OCI-LY3 (cell line): ENCODE measurements at regions not wholly inside any gene's neighbourhood (a gene's known extent, or its start where the extent isn't known, plus 50 kb on each side); places are given as distances from the start of the nearest gene placed in this dataset.

Experiments
- EZH2phosphoT487 ChIP-seq: fragments of 200-600 bp; shearing (Covaris generic); IDR thresholded peaks from 2 replicates; pipeline ENCODE4 v1.6.1; 2018; ENCODE audit warnings: antibody characterized with exemption, mixed run types, low read depth
- TF ChIP-seq, protein P1 (sequence below): fragments of 200-600, 300-600 bp; sonication (generic); IDR thresholded peaks from 2 replicates; pipeline ENCODE4 v1.5.1; 2014; ENCODE audit warnings: antibody characterized with exemption, low read length, low read depth

DNA sequence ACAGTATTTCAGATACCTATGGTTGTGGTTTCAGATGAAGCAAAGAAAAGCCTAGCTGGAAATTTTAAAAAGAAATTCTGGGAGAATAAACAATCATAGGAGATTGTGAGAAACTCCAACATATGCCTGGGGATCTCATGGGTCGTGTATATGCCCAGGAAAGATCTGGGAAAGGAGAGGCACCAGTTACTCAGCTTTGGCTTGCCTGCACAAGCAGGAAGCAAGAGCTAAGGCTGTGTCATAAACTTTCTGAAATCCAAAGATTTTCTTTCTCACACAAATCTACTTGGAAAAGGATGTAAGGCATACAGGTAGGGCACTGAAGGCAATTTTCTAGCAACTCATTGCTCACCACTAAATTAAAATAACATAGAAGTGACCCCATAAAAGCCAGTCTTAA, 373.6 kb downstream of the CDC14C start:
- TF ChIP-seq, protein P1, sequence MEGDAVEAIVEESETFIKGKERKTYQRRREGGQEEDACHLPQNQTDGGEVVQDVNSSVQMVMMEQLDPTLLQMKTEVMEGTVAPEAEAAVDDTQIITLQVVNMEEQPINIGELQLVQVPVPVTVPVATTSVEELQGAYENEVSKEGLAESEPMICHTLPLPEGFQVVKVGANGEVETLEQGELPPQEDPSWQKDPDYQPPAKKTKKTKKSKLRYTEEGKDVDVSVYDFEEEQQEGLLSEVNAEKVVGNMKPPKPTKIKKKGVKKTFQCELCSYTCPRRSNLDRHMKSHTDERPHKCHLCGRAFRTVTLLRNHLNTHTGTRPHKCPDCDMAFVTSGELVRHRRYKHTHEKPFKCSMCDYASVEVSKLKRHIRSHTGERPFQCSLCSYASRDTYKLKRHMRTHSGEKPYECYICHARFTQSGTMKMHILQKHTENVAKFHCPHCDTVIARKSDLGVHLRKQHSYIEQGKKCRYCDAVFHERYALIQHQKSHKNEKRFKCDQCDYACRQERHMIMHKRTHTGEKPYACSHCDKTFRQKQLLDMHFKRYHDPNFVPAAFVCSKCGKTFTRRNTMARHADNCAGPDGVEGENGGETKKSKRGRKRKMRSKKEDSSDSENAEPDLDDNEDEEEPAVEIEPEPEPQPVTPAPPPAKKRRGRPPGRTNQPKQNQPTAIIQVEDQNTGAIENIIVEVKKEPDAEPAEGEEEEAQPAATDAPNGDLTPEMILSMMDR = no peak
- TF ChIP-seq EZH2phosphoT487 = no peak
